ENCODE measurements at regions not wholly inside any gene's neighbourhood (a gene's known extent, or its start where the extent isn't known, plus 50 kb on each side); places are given as distances from the start of the nearest gene placed in this dataset.
"Not testable (repeated sequence)": the region's sequence is repeated elsewhere in the genome, so short reads cannot be mapped to it uniquely, and the experiment has no call there.

- DNase-seq = not testable (repeated sequence)
These were observed 75.8 kb upstream of the ZNF337 start for GRCh38 chr20:25772437-25772836.

- not testable (repeated sequence) for DNase-seq
These were observed 75.2 kb upstream of the ZNF337 start for GRCh38 chr20:25771818-25772217.

GRCh38 chr20:25761596-25761995 lies 64.9 kb upstream of the ZNF337 start:
- DNase-seq = no peak

- DNase-seq = not testable (repeated sequence)
These were observed 64.4 kb upstream of the ZNF337 start for GRCh38 chr20:25761046-25761445.

GRCh38 chr20:25750765-25751696 lies 54.4 kb upstream of the ZNF337 start:
- DNase-seq = peak; percentile 23

GRCh38 chr20:25750220-25750764 lies 53.6 kb upstream of the ZNF337 start:
- no peak for DNase-seq

- no peak for DNase-seq
These were observed 53.0 kb upstream of the ZNF337 start for GRCh38 chr20:25749649-25750048.
